Panc1 (cell line): ENCODE measurements at regions not wholly inside any gene's neighbourhood (a gene's known extent, or its start where the extent isn't known, plus 50 kb on each side); places are given as distances from the start of the nearest gene placed in this dataset.

Experiments
- ATAC-seq: fragments of 200-7000 bp; cut with Tn5 transposase; 2 replicates; pipeline ENCODE4 v1.9.1; 2020; ENCODE audit warnings: mild to moderate bottlenecking, moderate library complexity
- BruUV-seq: library from RNA; stranded (reverse); fragments of 400-500 nt; replicated peaks from 2 replicates; lab custom pipeline; 2021; lab: Mats Ljungman, UMichigan
- CTCF ChIA-PET: fragments of 300-600 bp; sonication (Branson Sonifier 250); formaldehyde crosslinking; loops from one replicate; lab custom pipeline; 2022; ENCODE audit warnings: antibody characterized with exemption; lab: Charles Lee
- POLR2A ChIA-PET: fragments of 300-600 bp; sonication (Branson Sonifier 250); formaldehyde crosslinking; loops from one replicate; lab custom pipeline; 2022; ENCODE audit warnings: antibody characterized with exemption; lab: Charles Lee
- DNase-seq: peaks from one replicate; pipeline ENCODE4 v3.0.0-alpha.2; 2010; ENCODE audit warnings: low read depth, low spot score
- H3K27ac ChIP-seq: 2 replicates; pipeline ENCODE4 v1.5.1; 2011; ENCODE audit warnings: mild to moderate bottlenecking, low read length, inconsistent platforms
- H3K27me3 ChIP-seq: fragments of 200-500 bp; sonication (Bioruptor generic); 2 replicates; pipeline ENCODE4 v1.6.0; 2014; ENCODE audit warnings: low read length, inconsistent platforms; ENCODE audit not compliant: control insufficient read depth, insufficient read depth
- H3K36me3 ChIP-seq: fragments of 200-500 bp; sonication (Bioruptor generic); 2 replicates; pipeline ENCODE4 v1.5.1; 2014; ENCODE audit warnings: inconsistent platforms, mild to moderate bottlenecking, low read length, moderate library complexity; ENCODE audit not compliant: control insufficient read depth, insufficient read depth
- H3K4me1 ChIP-seq: 2 replicates; pipeline ENCODE4 v1.5.1; 2011; ENCODE audit warnings: inconsistent platforms, mild to moderate bottlenecking, low read length, moderate library complexity; ENCODE audit not compliant: control insufficient read depth, insufficient read depth
- H3K4me3 ChIP-seq, 2 experiments: 2 replicates each; pipeline ENCODE4 v1.5.1; 2011 to 2012; ENCODE audit warnings: low read depth in 2 of 2, low read length in 2 of 2, mild to moderate bottlenecking in 2 of 2, inconsistent platforms in 1 of 2, moderate library complexity in 1 of 2
- H3K9me3 ChIP-seq: fragments of 200-500 bp; sonication (Bioruptor generic); 2 replicates; pipeline ENCODE4 v1.5.1; 2014; ENCODE audit warnings: low read depth, mild to moderate bottlenecking, inconsistent platforms, low read length, moderate library complexity; ENCODE audit not compliant: control insufficient read depth, insufficient read depth
- POLR2AphosphoS5 ChIP-seq: IDR thresholded peaks from 2 replicates; pipeline ENCODE4 v1.6.1; 2012; ENCODE audit warnings: mild to moderate bottlenecking, low read depth, low read length, moderate library complexity
- SIN3A ChIP-seq: IDR thresholded peaks from 2 replicates; pipeline ENCODE4 v1.6.1; 2012; ENCODE audit warnings: low read depth, mild to moderate bottlenecking, low read length, moderate library complexity, borderline replicate concordance; ENCODE audit not compliant: insufficient read depth
- TCF7L2 ChIP-seq: IDR thresholded peaks from 2 replicates; pipeline ENCODE4 v1.6.1; 2011; ENCODE audit warnings: mild to moderate bottlenecking, low read depth, low read length, inconsistent platforms
- in situ Hi-C: cut with HindIII; loops from 2 replicates; pipeline ENCODE4 v1.10.0; 2016; ENCODE audit warnings: low sequenced_read_pairs, low pct_unique_long_range_greater_than_20kb
- intact Hi-C: fragments of 100-400 bp; cut with micrococcal nuclease; formaldehyde crosslinking; loops from one replicate; pipeline ENCODE4 v1.10.0; 2022; ENCODE audit not compliant: unreplicated experiment
- TF ChIP-seq, protein P1 (sequence below), 2 experiments: IDR thresholded peaks; 2 replicates each; pipeline ENCODE4 v1.6.1; 2011 to 2012; ENCODE audit warnings: low read depth in 2 of 2, control low read depth in 1 of 2, low read length in 1 of 2, mild to moderate bottlenecking in 1 of 2, moderate library complexity in 1 of 2; ENCODE audit not compliant: insufficient read depth in 1 of 2
- TF ChIP-seq, protein P2 (sequence below): fragments of 450-650 bp; IDR thresholded peaks from 2 replicates; pipeline ENCODE4 v1.5.1; 2017; ENCODE audit warnings: mild to moderate bottlenecking

DNA sequence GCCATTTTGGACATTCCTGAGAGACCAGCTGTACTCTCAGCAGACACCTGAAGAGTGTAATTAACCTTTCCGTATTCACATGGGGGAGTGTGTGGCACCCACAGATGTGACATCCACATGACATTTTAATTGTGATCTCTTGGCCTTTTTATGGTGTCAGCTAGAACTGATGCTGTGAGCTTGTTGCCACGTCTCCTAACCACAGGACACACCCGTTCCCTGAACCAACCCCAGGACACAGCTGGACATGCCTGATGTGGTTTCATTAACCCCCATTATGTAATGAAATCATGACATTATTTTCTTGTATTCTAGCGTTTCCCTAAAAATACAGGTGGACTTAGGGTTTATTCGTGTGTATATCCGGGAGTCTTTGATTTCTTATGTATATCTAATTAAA, 1036.1 kb downstream of the TMEM121 start:
- no peaks in the 10 kb centered on the region for H3K9me3 ChIP-seq
- peaks cover 2% of the 10 kb centered on the region; the same call in 1 of the 2 replicates for H3K27me3 ChIP-seq
- in situ Hi-C loops, result no loop called here
- no peak overlapping the region for H3K4me3 ChIP-seq
- POLR2A ChIA-PET, result no interaction called here
- TF ChIP-seq TCF7L2 (no peak), POLR2AphosphoS5 (no peak), SIN3A (no peak)
- TF ChIP-seq, protein P1, sequence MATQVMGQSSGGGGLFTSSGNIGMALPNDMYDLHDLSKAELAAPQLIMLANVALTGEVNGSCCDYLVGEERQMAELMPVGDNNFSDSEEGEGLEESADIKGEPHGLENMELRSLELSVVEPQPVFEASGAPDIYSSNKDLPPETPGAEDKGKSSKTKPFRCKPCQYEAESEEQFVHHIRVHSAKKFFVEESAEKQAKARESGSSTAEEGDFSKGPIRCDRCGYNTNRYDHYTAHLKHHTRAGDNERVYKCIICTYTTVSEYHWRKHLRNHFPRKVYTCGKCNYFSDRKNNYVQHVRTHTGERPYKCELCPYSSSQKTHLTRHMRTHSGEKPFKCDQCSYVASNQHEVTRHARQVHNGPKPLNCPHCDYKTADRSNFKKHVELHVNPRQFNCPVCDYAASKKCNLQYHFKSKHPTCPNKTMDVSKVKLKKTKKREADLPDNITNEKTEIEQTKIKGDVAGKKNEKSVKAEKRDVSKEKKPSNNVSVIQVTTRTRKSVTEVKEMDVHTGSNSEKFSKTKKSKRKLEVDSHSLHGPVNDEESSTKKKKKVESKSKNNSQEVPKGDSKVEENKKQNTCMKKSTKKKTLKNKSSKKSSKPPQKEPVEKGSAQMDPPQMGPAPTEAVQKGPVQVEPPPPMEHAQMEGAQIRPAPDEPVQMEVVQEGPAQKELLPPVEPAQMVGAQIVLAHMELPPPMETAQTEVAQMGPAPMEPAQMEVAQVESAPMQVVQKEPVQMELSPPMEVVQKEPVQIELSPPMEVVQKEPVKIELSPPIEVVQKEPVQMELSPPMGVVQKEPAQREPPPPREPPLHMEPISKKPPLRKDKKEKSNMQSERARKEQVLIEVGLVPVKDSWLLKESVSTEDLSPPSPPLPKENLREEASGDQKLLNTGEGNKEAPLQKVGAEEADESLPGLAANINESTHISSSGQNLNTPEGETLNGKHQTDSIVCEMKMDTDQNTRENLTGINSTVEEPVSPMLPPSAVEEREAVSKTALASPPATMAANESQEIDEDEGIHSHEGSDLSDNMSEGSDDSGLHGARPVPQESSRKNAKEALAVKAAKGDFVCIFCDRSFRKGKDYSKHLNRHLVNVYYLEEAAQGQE (IDR thresholded peaks at IDR 0.05; ENCODE audit: insufficient read depth in 1 of 2, low read depth in 2 of 2, low read length in 1 of 2), result no peak
- TF ChIP-seq, protein P2, sequence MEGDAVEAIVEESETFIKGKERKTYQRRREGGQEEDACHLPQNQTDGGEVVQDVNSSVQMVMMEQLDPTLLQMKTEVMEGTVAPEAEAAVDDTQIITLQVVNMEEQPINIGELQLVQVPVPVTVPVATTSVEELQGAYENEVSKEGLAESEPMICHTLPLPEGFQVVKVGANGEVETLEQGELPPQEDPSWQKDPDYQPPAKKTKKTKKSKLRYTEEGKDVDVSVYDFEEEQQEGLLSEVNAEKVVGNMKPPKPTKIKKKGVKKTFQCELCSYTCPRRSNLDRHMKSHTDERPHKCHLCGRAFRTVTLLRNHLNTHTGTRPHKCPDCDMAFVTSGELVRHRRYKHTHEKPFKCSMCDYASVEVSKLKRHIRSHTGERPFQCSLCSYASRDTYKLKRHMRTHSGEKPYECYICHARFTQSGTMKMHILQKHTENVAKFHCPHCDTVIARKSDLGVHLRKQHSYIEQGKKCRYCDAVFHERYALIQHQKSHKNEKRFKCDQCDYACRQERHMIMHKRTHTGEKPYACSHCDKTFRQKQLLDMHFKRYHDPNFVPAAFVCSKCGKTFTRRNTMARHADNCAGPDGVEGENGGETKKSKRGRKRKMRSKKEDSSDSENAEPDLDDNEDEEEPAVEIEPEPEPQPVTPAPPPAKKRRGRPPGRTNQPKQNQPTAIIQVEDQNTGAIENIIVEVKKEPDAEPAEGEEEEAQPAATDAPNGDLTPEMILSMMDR, result no peak
- no peaks in the 10 kb centered on the region for H3K36me3 ChIP-seq
- CTCF ChIA-PET, result no interaction called here
- ATAC-seq (no peak), DNase-seq (no peak)
- H3K4me1 ChIP-seq, result no peaks in the 10 kb centered on the region
- BruUV-seq, result no TSS peak
- intact Hi-C loops, result no loop called here
- H3K27ac ChIP-seq, result no peak overlapping the region

DNA sequence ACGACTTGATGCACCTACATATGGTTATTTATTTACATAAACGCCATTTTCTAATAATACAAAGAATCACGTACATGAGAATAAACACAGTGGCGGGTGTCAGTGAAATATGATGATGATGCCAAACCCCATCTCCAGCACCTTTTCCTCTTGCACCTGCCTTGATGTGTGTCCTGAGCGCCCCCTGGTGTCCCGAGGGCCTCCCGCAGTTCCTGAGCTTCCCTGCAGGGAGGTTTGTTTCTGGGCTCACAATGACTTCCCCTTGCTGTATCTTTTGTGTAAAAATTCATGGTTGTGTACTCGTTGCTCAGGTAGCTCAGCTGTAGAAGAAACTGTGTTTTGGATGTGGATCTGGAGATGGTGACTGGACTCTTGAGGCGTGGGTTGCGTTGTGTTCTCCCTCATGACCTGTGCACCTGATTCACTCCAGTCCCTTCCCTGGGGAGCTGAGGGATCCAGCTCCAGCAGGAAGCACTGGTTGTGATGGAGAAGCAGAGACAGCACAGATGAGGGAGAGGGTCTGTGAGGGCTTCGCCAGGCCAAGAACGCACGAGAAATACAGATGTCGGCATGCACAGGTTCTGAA, 1037.8 kb downstream of the TMEM121 start:
- ATAC-seq (no peak), DNase-seq (peak; percentile 18)
- BruUV-seq, result no TSS peak
- Histone ChIP-seq H3K4me1 (no peaks in the 10 kb centered on the region), H3K9me3 (no peaks in the 10 kb centered on the region), H3K27ac (no peak overlapping the region), H3K4me3 (no peak overlapping the region), H3K36me3 (no peaks in the 10 kb centered on the region), H3K27me3 (peaks cover 2% of the 10 kb centered on the region; the same call in 1 of the 2 replicates)
- in situ Hi-C loops (no loop called here), intact Hi-C loops (no loop called here)
- ChIA-PET POLR2A (no interaction called here), CTCF (interaction anchor here (0.7 kb wide), 2 partner anchors 12 to 217 kb away, joined by 7 to 20 read pairs; no protein-coding TSS in a partner anchor)
- TF ChIP-seq, protein P2, result peak; percentile 82
- TF ChIP-seq, protein P1 (IDR thresholded peaks at IDR 0.05; ENCODE audit: insufficient read depth in 1 of 2, low read depth in 2 of 2, low read length in 1 of 2), result no peak
- TF ChIP-seq SIN3A, result no peak
